HEK293 (cell line): ENCODE measurements at regions not wholly inside any gene's neighbourhood (a gene's known extent, or its start where the extent isn't known, plus 50 kb on each side); places are given as distances from the start of the nearest gene placed in this dataset.

Source experiments
- CTCF ChIA-PET: fragments of 350-600 bp; formaldehyde crosslinking; extraction: SDS; loops from one replicate; lab custom pipeline; 2021; ENCODE audit warnings: antibody characterized with exemption; lab: Yijun Ruan, JAX
- POLR2A ChIA-PET: fragments of 300-600 bp; formaldehyde crosslinking; extraction: SDS; loops from one replicate; lab custom pipeline; 2020; ENCODE audit warnings: antibody characterized with exemption, inconsistent platforms; lab: Yijun Ruan, JAX
- H3K27ac ChIP-seq: fragments of 200-500 bp; sonication (Bioruptor generic); 2 replicates; pipeline ENCODE4 v1.5.1; 2014; ENCODE audit warnings: low read depth, low read length, control low read depth, inconsistent platforms; ENCODE audit errors: extremely low read depth
- H3K36me3 ChIP-seq, 2 experiments: fragments of 200-500 bp in 1 of 2; sonication (Bioruptor generic) in 1 of 2; 1 replicate in 1 of 2; 2 replicates in 1 of 2; pipeline ENCODE4 v1.5.1; 2014 to 2017; ENCODE audit warnings: inconsistent platforms in 2 of 2, low read length in 2 of 2; ENCODE audit not compliant: control insufficient read depth in 2 of 2, insufficient read depth in 1 of 2
- H3K4me1 ChIP-seq: fragments of 200-500 bp; sonication (Bioruptor generic); 2 replicates; pipeline ENCODE4 v1.5.1; 2014; ENCODE audit warnings: mild to moderate bottlenecking, low read length, inconsistent platforms; ENCODE audit not compliant: control insufficient read depth, insufficient read depth
- H3K4me3 ChIP-seq: 2 replicates; pipeline ENCODE4 v1.5.1; 2011; ENCODE audit warnings: low read depth, mild to moderate bottlenecking, control low read depth, low read length, moderate library complexity
- H3K9me3 ChIP-seq: fragments of 200-500 bp; sonication (Bioruptor generic); 2 replicates; pipeline ENCODE4 v1.5.1; 2014; ENCODE audit warnings: low read depth, low read length, inconsistent platforms; ENCODE audit not compliant: control insufficient read depth, insufficient read depth
- IKZF3 ChIP-seq: fragments of 450-650 bp; IDR thresholded peaks from 2 replicates; pipeline ENCODE4 v1.5.0; 2018; ENCODE audit warnings: missing biosample characterization, mild to moderate bottlenecking, missing genetic modification characterization, moderate library complexity
- SCRT1 ChIP-seq: fragments of 450-650 bp; formaldehyde crosslinking; IDR thresholded peaks from 2 replicates; pipeline ENCODE4 v1.5.1; 2016; ENCODE audit warnings: missing biosample characterization, missing genetic modification characterization, borderline replicate concordance
- SP7 ChIP-seq: fragments of 450-650 bp; formaldehyde crosslinking; IDR thresholded peaks from 2 replicates; pipeline ENCODE4 v1.5.1; 2016; ENCODE audit warnings: missing biosample characterization, missing genetic modification characterization
- WT1 ChIP-seq: fragments of 450-650 bp; formaldehyde crosslinking; IDR thresholded peaks from 2 replicates; pipeline ENCODE4 v1.5.1; 2016; ENCODE audit warnings: missing biosample characterization, missing genetic modification characterization
- YY1 ChIP-seq: fragments of 450-650 bp; formaldehyde crosslinking; IDR thresholded peaks from 2 replicates; pipeline ENCODE4 v1.5.1; 2018; ENCODE audit warnings: missing biosample characterization, missing genetic modification characterization
- ZNF146 ChIP-seq: fragments of 450-650 bp; formaldehyde crosslinking; IDR thresholded peaks from 2 replicates; pipeline ENCODE4 v1.5.1; 2016; ENCODE audit warnings: missing biosample characterization, missing genetic modification characterization
- ZNF175 ChIP-seq: fragments of 450-650 bp; formaldehyde crosslinking; IDR thresholded peaks from 2 replicates; pipeline ENCODE4 v1.5.1; 2016; ENCODE audit warnings: missing biosample characterization, missing genetic modification characterization
- ZNF24 ChIP-seq: fragments of 450-650 bp; formaldehyde crosslinking; IDR thresholded peaks from 2 replicates; pipeline ENCODE4 v1.5.1; 2016; ENCODE audit warnings: missing biosample characterization, missing genetic modification characterization
- ZNF274 ChIP-seq, 2 experiments: fragments of 200-500 bp in 1 of 2; fragments of 450-650 bp in 1 of 2; sonication (Bioruptor generic) in 1 of 2; formaldehyde crosslinking in 1 of 2; IDR thresholded peaks; 2 replicates each; pipeline versions ENCODE4 v1.5.1 to v1.6.1; 2014 to 2016; ENCODE audit warnings: borderline replicate concordance in 1 of 2, inconsistent platforms in 1 of 2, low read length in 1 of 2, missing biosample characterization in 1 of 2, missing genetic modification characterization in 1 of 2
- ZNF335 ChIP-seq: fragments of 450-650 bp; formaldehyde crosslinking; conservative IDR thresholded peaks from 2 replicates; pipeline ENCODE4 v1.5.1; 2016; ENCODE audit warnings: missing biosample characterization, missing genetic modification characterization
- ZNF416 ChIP-seq: fragments of 450-650 bp; formaldehyde crosslinking; IDR thresholded peaks from 2 replicates; pipeline ENCODE4 v1.5.1; 2016; ENCODE audit warnings: missing biosample characterization, missing genetic modification characterization
- ZNF501 ChIP-seq: fragments of 450-650 bp; formaldehyde crosslinking; IDR thresholded peaks from 2 replicates; pipeline ENCODE4 v1.5.1; 2016; ENCODE audit warnings: missing biosample characterization, missing genetic modification characterization
- ZNF521 ChIP-seq: fragments of 450-650 bp; formaldehyde crosslinking; IDR thresholded peaks from 2 replicates; pipeline ENCODE4 v1.5.1; 2017; ENCODE audit warnings: missing biosample characterization, mild to moderate bottlenecking, missing genetic modification characterization
- ZNF558 ChIP-seq: fragments of 450-650 bp; formaldehyde crosslinking; IDR thresholded peaks from 2 replicates; pipeline ENCODE4 v1.5.1; 2016; ENCODE audit warnings: missing biosample characterization, missing genetic modification characterization
- ZNF610 ChIP-seq: fragments of 450-650 bp; formaldehyde crosslinking; IDR thresholded peaks from 2 replicates; pipeline ENCODE4 v1.5.1; 2016; ENCODE audit warnings: missing biosample characterization, missing genetic modification characterization, borderline replicate concordance
- ZNF629 ChIP-seq: fragments of 450-650 bp; formaldehyde crosslinking; IDR thresholded peaks from 2 replicates; pipeline ENCODE4 v1.5.1; 2017; ENCODE audit warnings: missing biosample characterization, missing genetic modification characterization
- ZNF664 ChIP-seq: fragments of 450-650 bp; formaldehyde crosslinking; IDR thresholded peaks from 2 replicates; pipeline ENCODE4 v1.5.1; 2016; ENCODE audit warnings: missing biosample characterization, missing genetic modification characterization
- ZNF707 ChIP-seq: fragments of 450-650 bp; formaldehyde crosslinking; IDR thresholded peaks from 2 replicates; pipeline ENCODE4 v1.5.1; 2016; ENCODE audit warnings: missing biosample characterization, missing genetic modification characterization
- ZNF776 ChIP-seq: fragments of 450-650 bp; formaldehyde crosslinking; IDR thresholded peaks from 2 replicates; pipeline ENCODE4 v1.5.0; 2017; ENCODE audit warnings: missing biosample characterization, missing genetic modification characterization, borderline replicate concordance
- ZSCAN18 ChIP-seq: fragments of 450-650 bp; formaldehyde crosslinking; IDR thresholded peaks from 2 replicates; pipeline ENCODE4 v1.5.1; 2016; ENCODE audit warnings: missing biosample characterization, missing genetic modification characterization
- TF ChIP-seq, protein P1 (sequence below): fragments of 450-650 bp; IDR thresholded peaks from 2 replicates; pipeline ENCODE4 v1.5.1; 2018; ENCODE audit warnings: missing biosample characterization, missing genetic modification characterization
- TF ChIP-seq, protein P2 (sequence below): fragments of 450-650 bp; formaldehyde crosslinking; IDR thresholded peaks from 2 replicates; pipeline ENCODE4 v1.5.1; 2016; ENCODE audit warnings: missing biosample characterization, missing genetic modification characterization
- TF ChIP-seq, protein P3 (sequence below): fragments of 450-650 bp; formaldehyde crosslinking; conservative IDR thresholded peaks from 2 replicates; pipeline ENCODE4 v1.5.1; 2016; ENCODE audit warnings: low read depth, missing biosample characterization, missing genetic modification characterization

DNA sequence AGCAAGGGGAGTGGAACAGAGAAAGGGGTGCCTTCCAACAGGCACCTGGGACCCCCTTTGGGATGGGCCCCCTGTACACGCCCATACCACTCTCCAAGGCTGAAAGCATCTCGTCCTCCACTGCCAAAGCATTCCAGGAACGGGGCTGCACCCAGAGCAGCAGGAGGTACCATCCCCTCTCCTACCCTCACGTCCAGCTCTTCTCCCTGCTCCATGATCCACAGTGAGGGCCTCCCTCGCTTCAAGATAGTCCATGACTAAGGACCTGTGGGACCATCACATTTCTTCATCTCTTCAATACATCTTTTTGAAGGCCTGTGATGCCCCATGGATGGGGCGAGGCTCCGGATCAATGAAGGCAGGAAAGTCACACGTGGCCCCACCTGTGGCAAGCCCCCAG, 209.9 kb downstream of the ANKRD60 start (continued):
- TF ChIP-seq, protein P1, sequence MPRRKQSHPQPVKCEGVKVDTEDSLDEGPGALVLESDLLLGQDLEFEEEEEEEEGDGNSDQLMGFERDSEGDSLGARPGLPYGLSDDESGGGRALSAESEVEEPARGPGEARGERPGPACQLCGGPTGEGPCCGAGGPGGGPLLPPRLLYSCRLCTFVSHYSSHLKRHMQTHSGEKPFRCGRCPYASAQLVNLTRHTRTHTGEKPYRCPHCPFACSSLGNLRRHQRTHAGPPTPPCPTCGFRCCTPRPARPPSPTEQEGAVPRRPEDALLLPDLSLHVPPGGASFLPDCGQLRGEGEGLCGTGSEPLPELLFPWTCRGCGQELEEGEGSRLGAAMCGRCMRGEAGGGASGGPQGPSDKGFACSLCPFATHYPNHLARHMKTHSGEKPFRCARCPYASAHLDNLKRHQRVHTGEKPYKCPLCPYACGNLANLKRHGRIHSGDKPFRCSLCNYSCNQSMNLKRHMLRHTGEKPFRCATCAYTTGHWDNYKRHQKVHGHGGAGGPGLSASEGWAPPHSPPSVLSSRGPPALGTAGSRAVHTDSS (tag by site-specific recombination): no peak
- no peak for TF ChIP-seq ZNF416
- TF ChIP-seq ZNF175 (tag by site-specific recombination): no peak
- no peak for TF ChIP-seq SCRT1 (tag by site-specific recombination)
- no peak for TF ChIP-seq WT1 (tag by site-specific recombination)
- no peak for TF ChIP-seq ZNF274 (IDR thresholded peaks at IDR 0.05; ENCODE audit: low read length)
- no peak for TF ChIP-seq ZNF274 (tag by site-specific recombination; IDR thresholded peaks at IDR 0.05; ENCODE audit: borderline replicate concordance)
- TF ChIP-seq ZNF24 (tag by site-specific recombination): no peak
- no peak for TF ChIP-seq ZSCAN18
- no peak for TF ChIP-seq ZNF501

DNA sequence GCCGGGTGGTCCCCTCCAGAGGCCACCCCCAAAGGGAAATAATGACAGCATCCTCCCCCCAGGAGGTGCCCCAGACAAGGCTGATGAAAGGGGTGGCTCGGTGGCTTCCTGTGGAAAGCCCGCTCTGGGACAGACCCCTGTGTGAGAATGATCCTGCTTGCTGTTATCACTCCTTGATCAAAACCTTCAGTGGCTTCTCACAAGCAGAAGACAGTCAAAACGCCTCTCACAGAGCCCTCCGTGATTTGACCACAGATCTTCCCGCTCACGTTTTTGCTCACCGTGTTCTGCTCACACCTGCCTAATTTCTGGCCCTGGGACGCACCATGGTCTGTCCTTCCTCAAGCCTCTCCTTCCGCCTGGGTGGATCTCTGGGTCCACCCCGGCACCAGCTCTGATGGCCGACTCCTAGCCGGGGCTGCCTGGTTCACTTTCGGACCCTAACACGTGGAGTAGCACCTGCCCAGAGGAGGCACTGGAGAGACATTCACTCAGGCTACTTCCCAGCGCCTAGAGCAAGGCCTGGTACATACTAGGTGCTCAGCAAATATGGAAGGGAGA, 210.4 kb downstream of the ANKRD60 start:
- ChIA-PET POLR2A (no interaction called here), CTCF (interaction anchor here (0.6 kb wide), 1 partner anchor 122 kb away, joined by 3 read pairs; no protein-coding TSS in a partner anchor)
- Histone ChIP-seq H3K9me3 (no peaks in the 10 kb centered on the region), H3K27ac (no peak overlapping the region), H3K4me3 (no peak overlapping the region), H3K36me3 (no peaks in the 10 kb centered on the region), H3K4me1 (no peaks in the 10 kb centered on the region)
- TF ChIP-seq ZNF610 (tag by site-specific recombination) (no peak), SP7 (tag by site-specific recombination) (no peak), ZNF664 (no peak), ZNF521 (tag by site-specific recombination) (no peak), ZNF707 (tag by site-specific recombination) (no peak), WT1 (tag by site-specific recombination) (no peak), YY1 (tag by site-specific recombination) (no peak), ZNF335 (tag by site-specific recombination) (no peak), ZNF558 (tag by site-specific recombination) (no peak), ZNF146 (tag by site-specific recombination) (no peak), ZNF776 (no peak), SCRT1 (tag by site-specific recombination) (no peak), ZNF629 (tag by site-specific recombination) (no peak), IKZF3 (tag by site-specific recombination) (no peak)
- TF ChIP-seq, protein P2, sequence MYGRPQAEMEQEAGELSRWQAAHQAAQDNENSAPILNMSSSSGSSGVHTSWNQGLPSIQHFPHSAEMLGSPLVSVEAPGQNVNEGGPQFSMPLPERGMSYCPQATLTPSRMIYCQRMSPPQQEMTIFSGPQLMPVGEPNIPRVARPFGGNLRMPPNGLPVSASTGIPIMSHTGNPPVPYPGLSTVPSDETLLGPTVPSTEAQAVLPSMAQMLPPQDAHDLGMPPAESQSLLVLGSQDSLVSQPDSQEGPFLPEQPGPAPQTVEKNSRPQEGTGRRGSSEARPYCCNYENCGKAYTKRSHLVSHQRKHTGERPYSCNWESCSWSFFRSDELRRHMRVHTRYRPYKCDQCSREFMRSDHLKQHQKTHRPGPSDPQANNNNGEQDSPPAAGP: no peak
- TF ChIP-seq, protein P3, sequence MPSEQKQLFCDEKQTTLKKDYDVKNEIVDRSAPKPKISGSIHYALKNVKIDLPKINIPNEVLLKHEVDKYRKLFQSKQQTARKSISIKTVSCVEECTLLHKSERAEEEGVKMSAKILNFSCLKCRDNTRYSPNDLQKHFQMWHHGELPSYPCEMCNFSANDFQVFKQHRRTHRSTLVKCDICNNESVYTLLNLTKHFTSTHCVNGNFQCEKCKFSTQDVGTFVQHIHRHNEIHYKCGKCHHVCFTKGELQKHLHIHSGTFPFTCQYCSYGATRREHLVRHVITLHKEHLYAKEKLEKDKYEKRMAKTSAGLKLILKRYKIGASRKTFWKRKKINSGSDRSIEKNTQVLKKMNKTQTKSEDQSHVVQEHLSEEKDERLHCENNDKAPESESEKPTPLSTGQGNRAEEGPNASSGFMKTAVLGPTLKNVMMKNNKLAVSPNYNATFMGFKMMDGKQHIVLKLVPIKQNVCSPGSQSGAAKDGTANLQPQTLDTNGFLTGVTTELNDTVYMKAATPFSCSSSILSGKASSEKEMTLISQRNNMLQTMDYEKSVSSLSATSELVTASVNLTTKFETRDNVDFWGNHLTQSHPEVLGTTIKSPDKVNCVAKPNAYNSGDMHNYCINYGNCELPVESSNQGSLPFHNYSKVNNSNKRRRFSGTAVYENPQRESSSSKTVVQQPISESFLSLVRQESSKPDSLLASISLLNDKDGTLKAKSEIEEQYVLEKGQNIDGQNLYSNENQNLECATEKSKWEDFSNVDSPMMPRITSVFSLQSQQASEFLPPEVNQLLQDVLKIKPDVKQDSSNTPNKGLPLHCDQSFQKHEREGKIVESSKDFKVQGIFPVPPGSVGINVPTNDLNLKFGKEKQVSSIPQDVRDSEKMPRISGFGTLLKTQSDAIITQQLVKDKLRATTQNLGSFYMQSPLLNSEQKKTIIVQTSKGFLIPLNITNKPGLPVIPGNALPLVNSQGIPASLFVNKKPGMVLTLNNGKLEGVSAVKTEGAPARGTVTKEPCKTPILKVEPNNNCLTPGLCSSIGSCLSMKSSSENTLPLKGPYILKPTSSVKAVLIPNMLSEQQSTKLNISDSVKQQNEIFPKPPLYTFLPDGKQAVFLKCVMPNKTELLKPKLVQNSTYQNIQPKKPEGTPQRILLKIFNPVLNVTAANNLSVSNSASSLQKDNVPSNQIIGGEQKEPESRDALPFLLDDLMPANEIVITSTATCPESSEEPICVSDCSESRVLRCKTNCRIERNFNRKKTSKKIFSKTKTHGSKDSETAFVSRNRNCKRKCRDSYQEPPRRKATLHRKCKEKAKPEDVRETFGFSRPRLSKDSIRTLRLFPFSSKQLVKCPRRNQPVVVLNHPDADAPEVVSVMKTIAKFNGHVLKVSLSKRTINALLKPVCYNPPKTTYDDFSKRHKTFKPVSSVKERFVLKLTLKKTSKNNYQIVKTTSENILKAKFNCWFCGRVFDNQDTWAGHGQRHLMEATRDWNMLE: no peak
